GM23248 (cell line): ENCODE measurements at regions not wholly inside any gene's neighbourhood (a gene's known extent, or its start where the extent isn't known, plus 50 kb on each side); places are given as distances from the start of the nearest gene placed in this dataset.

Experiments
- DNase-seq: peaks from one replicate; pipeline ENCODE4 v3.0.0-alpha.2; 2015
- H2AFZ ChIP-seq: fragments of 200-600 bp; sonication (generic); 2 replicates; pipeline ENCODE4 v1.6.1; 2016; ENCODE audit warnings: antibody characterized with exemption
- H3F3A ChIP-seq: fragments of 200-600 bp; sonication (generic); 2 replicates; pipeline ENCODE4 v1.6.1; 2016; ENCODE audit warnings: mild to moderate bottlenecking, antibody characterized with exemption, mixed run types; ENCODE audit not compliant: insufficient read depth
- H3K27ac ChIP-seq: fragments of 200-600 bp; sonication (generic); 2 replicates; pipeline ENCODE4 v1.5.1; 2016; ENCODE audit warnings: mild to moderate bottlenecking
- H3K27me3 ChIP-seq: fragments of 200-600 bp; sonication (generic); replicated peaks from 2 replicates; pipeline ENCODE4 v1.6.1; 2016; ENCODE audit warnings: mild to moderate bottlenecking; ENCODE audit not compliant: insufficient read depth
- H3K36me3 ChIP-seq: fragments of 200-600 bp; sonication (generic); 2 replicates; pipeline ENCODE4 v1.6.1; 2016; ENCODE audit warnings: low read depth, mild to moderate bottlenecking
- H3K4me1 ChIP-seq: fragments of 200-600 bp; sonication (generic); 2 replicates; pipeline ENCODE4 v1.6.1; 2016; ENCODE audit warnings: mild to moderate bottlenecking; ENCODE audit not compliant: insufficient read depth
- H3K4me2 ChIP-seq: fragments of 200-600 bp; sonication (generic); one replicate; pipeline ENCODE4 v1.6.1; 2016; ENCODE audit warnings: mild to moderate bottlenecking; ENCODE audit not compliant: unreplicated experiment
- H3K4me3 ChIP-seq: fragments of 200-600 bp; sonication (generic); 2 replicates; pipeline ENCODE4 v1.5.1; 2016; ENCODE audit warnings: mild to moderate bottlenecking
- H3K79me2 ChIP-seq: fragments of 200-600 bp; sonication (generic); 2 replicates; pipeline ENCODE4 v1.6.1; 2016; ENCODE audit warnings: mild to moderate bottlenecking; ENCODE audit not compliant: insufficient read depth
- H3K9ac ChIP-seq: fragments of 200-600 bp; sonication (generic); 2 replicates; pipeline ENCODE4 v1.6.1; 2016; ENCODE audit warnings: mild to moderate bottlenecking
- H3K9me2 ChIP-seq: fragments of 200-600 bp; sonication (generic); 2 replicates; pipeline ENCODE4 v1.6.1; 2016; ENCODE audit warnings: mixed run types, mild to moderate bottlenecking, moderate library complexity; ENCODE audit not compliant: insufficient read depth
- H3K9me3 ChIP-seq: fragments of 200-600 bp; sonication (generic); one replicate; pipeline ENCODE4 v1.6.1; 2017; ENCODE audit warnings: low read depth
- H4K20me1 ChIP-seq: fragments of 200-600 bp; sonication (generic); 2 replicates; pipeline ENCODE4 v1.6.0; 2016; ENCODE audit not compliant: insufficient read depth
- EZH2 ChIP-seq: fragments of 200-600 bp; sonication (generic); IDR thresholded peaks from 2 replicates; pipeline ENCODE4 v1.6.1; 2018; ENCODE audit warnings: antibody characterized with exemption, mild to moderate bottlenecking; ENCODE audit not compliant: insufficient read depth, poor library complexity, severe bottlenecking
- EZH2phosphoT487 ChIP-seq: fragments of 200-600 bp; sonication (generic); IDR thresholded peaks from 2 replicates; pipeline ENCODE4 v1.6.1; 2018; ENCODE audit warnings: antibody characterized with exemption, moderate library complexity, mild to moderate bottlenecking, low read depth; ENCODE audit not compliant: insufficient read depth
- WGBS, 2 experiments: methylation state at CpG; one replicate each; pipeline ENCODE4 v1.1.6; 2015 to 2017; ENCODE audit warnings: low lambda C conversion rate in 2 of 2, low coverage in 1 of 2; ENCODE audit errors: missing lambda C conversion rate in 2 of 2; 5-methylcytosine and 5-hydroxymethylcytosine counted together
- in situ Hi-C: fragments of 300-500 bp; cut with MboI; formaldehyde crosslinking; loops from 2 replicates; pipeline ENCODE4 v1.15.0; 2020

DNA sequence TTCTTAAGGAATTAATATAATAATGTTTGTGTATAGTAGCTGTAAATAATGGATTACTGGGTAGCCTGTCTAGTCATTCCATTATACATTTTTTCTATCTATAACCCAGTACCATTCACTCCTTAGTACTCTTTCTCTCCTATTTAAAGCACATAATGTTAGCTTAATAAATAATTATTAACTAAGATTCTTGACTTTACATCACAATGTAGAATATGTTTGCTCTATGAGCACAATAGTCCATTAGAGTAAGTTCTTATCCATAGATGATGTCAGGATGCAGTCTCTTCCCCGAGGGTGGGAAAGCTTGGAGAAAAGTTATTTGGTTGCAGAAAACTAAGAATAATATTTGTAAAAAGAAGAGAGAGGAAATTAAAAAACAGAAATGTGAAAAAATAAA, 226.4 kb upstream of the EYS start:
- Histone ChIP-seq H3K27ac (no peak overlapping the region), H3K9me2 (no peaks in the 10 kb centered on the region), H3K4me3 (no peak overlapping the region), H3K4me2 (no peak overlapping the region), H3K27me3 (no peaks in the 10 kb centered on the region), H3K36me3 (no peaks in the 10 kb centered on the region), H4K20me1 (no peaks in the 10 kb centered on the region), H3K9ac (no peak overlapping the region), H3K4me1 (no peaks in the 10 kb centered on the region), H2AFZ (no peak overlapping the region), H3K9me3 (no peaks in the 10 kb centered on the region), H3F3A (no peaks in the 10 kb centered on the region), H3K79me2 (no peaks in the 10 kb centered on the region)
- 0 to 15% methylated on average over 1 of the region's 1 CpG for WGBS, 2 experiments
- DNase-seq = no peak
- TF ChIP-seq EZH2phosphoT487 = no peak
- no peak for TF ChIP-seq EZH2
- in situ Hi-C loops = no loop called here

DNA sequence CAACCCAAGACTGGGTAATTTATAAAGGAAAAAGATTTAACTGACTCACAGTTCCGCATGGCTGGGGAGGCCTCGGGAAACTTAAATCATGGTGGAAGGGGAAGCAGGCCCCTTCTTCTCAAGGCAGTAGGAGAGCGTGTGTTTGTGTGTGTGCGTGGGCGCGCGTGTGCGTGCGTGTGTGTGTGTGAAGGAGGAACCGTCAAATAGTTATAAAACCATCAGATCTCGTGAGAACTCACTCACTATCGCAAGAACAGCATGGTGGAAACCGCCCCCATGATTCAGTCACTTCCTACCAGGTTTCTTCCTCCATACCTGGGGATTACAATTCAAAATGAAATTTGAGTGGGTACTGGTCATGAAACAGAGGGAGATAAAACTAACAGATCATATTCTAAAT, 220.1 kb upstream of the EYS start:
- Histone ChIP-seq H3K9ac (no peak overlapping the region), H3K9me2 (no peaks in the 10 kb centered on the region), H3K27ac (no peak overlapping the region), H3F3A (no peaks in the 10 kb centered on the region), H3K4me1 (no peaks in the 10 kb centered on the region), H3K36me3 (no peaks in the 10 kb centered on the region), H2AFZ (no peak overlapping the region), H4K20me1 (no peaks in the 10 kb centered on the region), H3K79me2 (no peaks in the 10 kb centered on the region), H3K4me3 (no peak overlapping the region), H3K27me3 (no peaks in the 10 kb centered on the region), H3K4me2 (no peak overlapping the region), H3K9me3 (no peaks in the 10 kb centered on the region)
- in situ Hi-C loops = no loop called here
- TF ChIP-seq EZH2phosphoT487 (no peak), EZH2 (no peak)
- DNase-seq = no peak
- 69 to 72% methylated on average over 13 of the region's 13 CpGs for WGBS, 2 experiments

DNA sequence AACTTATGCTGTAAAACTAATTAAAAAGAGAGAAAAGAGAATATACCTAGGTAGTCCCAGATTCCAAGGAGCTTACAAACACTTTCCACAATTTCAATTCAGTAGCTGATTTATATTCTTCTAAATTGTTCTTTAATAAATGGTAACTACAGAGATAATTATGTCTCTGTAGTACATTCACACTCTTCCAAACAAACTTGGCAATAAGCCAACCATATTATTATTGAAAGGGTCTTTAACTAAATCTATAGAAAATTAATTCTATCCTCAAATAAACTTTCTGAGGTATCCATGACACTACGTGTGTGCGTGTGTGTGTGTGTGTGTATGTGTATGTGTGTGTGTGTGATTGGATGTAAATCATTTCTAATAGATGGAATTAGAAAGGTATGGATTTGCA, 217.4 kb upstream of the EYS start:
- H3K4me3 ChIP-seq = no peak overlapping the region
- H3K27ac ChIP-seq = no peak overlapping the region
- H4K20me1 ChIP-seq = no peaks in the 10 kb centered on the region
- no peaks in the 10 kb centered on the region for H3K79me2 ChIP-seq
- H3K36me3 ChIP-seq = no peaks in the 10 kb centered on the region
- TF ChIP-seq EZH2 (no peak), EZH2phosphoT487 (no peak)
- H2AFZ ChIP-seq = no peak overlapping the region
- H3K9ac ChIP-seq = no peak overlapping the region
- no peaks in the 10 kb centered on the region for H3K9me2 ChIP-seq
- H3K9me3 ChIP-seq = no peaks in the 10 kb centered on the region
- no peaks in the 10 kb centered on the region for H3F3A ChIP-seq
- 53 to 68% methylated on average over 2 of the region's 2 CpGs for WGBS, 2 experiments
- H3K4me1 ChIP-seq = no peaks in the 10 kb centered on the region
- no peak for DNase-seq
- H3K4me2 ChIP-seq = no peak overlapping the region
- H3K27me3 ChIP-seq = no peaks in the 10 kb centered on the region
- in situ Hi-C loops = no loop called here

DNA sequence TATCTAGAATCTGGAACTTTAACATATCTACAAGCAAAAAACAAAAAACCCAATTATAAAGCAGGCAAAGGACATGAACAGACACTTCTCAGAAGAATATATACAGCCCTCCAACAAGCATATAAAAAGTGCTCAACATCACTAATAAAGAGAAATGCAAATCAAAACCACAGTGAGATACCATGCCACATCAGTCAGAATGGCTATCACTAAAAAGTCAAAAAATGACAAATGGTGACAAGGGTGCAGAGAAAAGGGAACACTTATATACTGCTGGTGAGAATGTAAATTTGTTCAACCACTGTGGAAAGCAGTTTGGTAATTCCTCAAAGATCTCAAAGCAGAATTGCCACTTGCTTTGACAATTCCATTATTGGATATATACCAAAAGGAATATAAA, 215.0 kb upstream of the EYS start:
- Histone ChIP-seq H3F3A (no peaks in the 10 kb centered on the region), H3K27me3 (no peaks in the 10 kb centered on the region), H3K9me2 (no peaks in the 10 kb centered on the region), H3K27ac (no peak overlapping the region), H3K9ac (no peak overlapping the region), H3K36me3 (no peaks in the 10 kb centered on the region), H4K20me1 (no peaks in the 10 kb centered on the region), H3K4me1 (no peaks in the 10 kb centered on the region), H3K79me2 (no peaks in the 10 kb centered on the region), H3K4me2 (no peak overlapping the region), H2AFZ (no peak overlapping the region), H3K9me3 (peaks cover 5% of the 10 kb centered on the region), H3K4me3 (no peak overlapping the region)
- DNase-seq = no peak
- TF ChIP-seq EZH2phosphoT487 (no peak), EZH2 (no peak)
- in situ Hi-C loops = no loop called here

DNA sequence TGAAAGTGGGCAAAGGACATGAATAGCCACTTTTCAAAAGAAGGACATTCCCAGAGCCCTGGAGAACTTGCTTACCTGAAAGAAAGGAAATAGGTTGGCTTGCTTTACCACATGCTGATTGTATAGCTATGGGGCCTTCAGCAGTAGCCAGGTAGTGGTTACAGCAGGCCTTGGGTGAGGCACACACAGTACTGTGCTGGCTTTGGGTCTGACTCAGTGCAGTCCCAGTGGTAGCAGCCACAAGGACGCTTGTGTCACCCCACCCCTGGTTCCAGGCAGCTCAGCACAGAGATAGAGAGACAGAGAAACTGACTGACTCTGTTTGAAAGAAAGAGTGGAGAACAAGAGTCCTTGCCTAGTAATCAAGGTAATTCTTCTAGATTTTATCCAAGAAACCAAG, 201.0 kb upstream of the EYS start:
- Histone ChIP-seq H3K9ac (no peak overlapping the region), H2AFZ (no peak overlapping the region), H3K9me2 (no peaks in the 10 kb centered on the region), H3K4me3 (no peak overlapping the region), H3K79me2 (no peaks in the 10 kb centered on the region), H3K27me3 (no peaks in the 10 kb centered on the region), H3K27ac (no peak overlapping the region), H3K9me3 (peaks cover 6% of the 10 kb centered on the region), H3F3A (no peaks in the 10 kb centered on the region), H3K36me3 (no peaks in the 10 kb centered on the region), H4K20me1 (no peaks in the 10 kb centered on the region), H3K4me1 (no peaks in the 10 kb centered on the region), H3K4me2 (no peak overlapping the region)
- in situ Hi-C loops = no loop called here
- no peak for DNase-seq
- TF ChIP-seq EZH2 (no peak), EZH2phosphoT487 (no peak)
- 7% methylated on average over 1 of the region's 1 CpG for WGBS, 2 experiments
